ENCODE measurements at regions not wholly inside any gene's neighbourhood (a gene's known extent, or its start where the extent isn't known, plus 50 kb on each side); places are given as distances from the start of the nearest gene placed in this dataset.

GRCh38 chr3:11949351-11949750 lies 54.8 kb upstream of the SYN2 start:
- Histone ChIP-seq H3K4me3 (ENCODE audit: low read length) (no peak overlapping the region), H3K36me3 (ENCODE audit: control insufficient read depth, insufficient read depth, low read length) (no peaks in the 10 kb centered on the region), H3K4me1 (ENCODE audit: control insufficient read depth, insufficient read depth, low read length) (no peaks in the 10 kb centered on the region), H3K27ac (ENCODE audit: low read length) (no peak overlapping the region), H3K9me3 (ENCODE audit: control insufficient read depth, low read depth, low read length) (no peaks in the 10 kb centered on the region), H3K27me3 (ENCODE audit: control insufficient read depth, insufficient read depth, low read length) (peaks cover 2% of the 10 kb centered on the region)
- WGBS (ENCODE audit: insufficient coverage, low lambda C conversion rate), result no CpG with 5 or more reads among the region's 3 CpGs
- no peak for DNase-seq

- Histone ChIP-seq H3K27ac (ENCODE audit: low read length) (no peak overlapping the region), H3K4me1 (ENCODE audit: control insufficient read depth, insufficient read depth, low read length) (no peaks in the 10 kb centered on the region), H3K4me3 (ENCODE audit: low read length) (no peak overlapping the region), H3K36me3 (ENCODE audit: control insufficient read depth, insufficient read depth, low read length) (no peaks in the 10 kb centered on the region), H3K27me3 (ENCODE audit: control insufficient read depth, insufficient read depth, low read length) (peaks cover 2% of the 10 kb centered on the region), H3K9me3 (ENCODE audit: control insufficient read depth, low read depth, low read length) (no peaks in the 10 kb centered on the region)
- 0% methylated on average over 1 of the region's 2 CpGs for WGBS (ENCODE audit: insufficient coverage, low lambda C conversion rate)
- no peak for DNase-seq
These were observed 53.6 kb upstream of the SYN2 start for GRCh38 chr3:11950576-11950975.

- Histone ChIP-seq H3K27ac (ENCODE audit: low read length) (no peak overlapping the region), H3K27me3 (ENCODE audit: control insufficient read depth, insufficient read depth, low read length) (no peaks in the 10 kb centered on the region), H3K9me3 (ENCODE audit: control insufficient read depth, low read depth, low read length) (no peaks in the 10 kb centered on the region), H3K4me3 (ENCODE audit: low read length) (no peak overlapping the region), H3K36me3 (ENCODE audit: control insufficient read depth, insufficient read depth, low read length) (no peaks in the 10 kb centered on the region), H3K4me1 (ENCODE audit: control insufficient read depth, insufficient read depth, low read length) (no peaks in the 10 kb centered on the region)
- no peak for DNase-seq
- WGBS (ENCODE audit: insufficient coverage, low lambda C conversion rate), result no CpG with 5 or more reads among the region's 4 CpGs
These were observed 50.8 kb upstream of the SYN2 start for GRCh38 chr3:11953350-11953749.

DNA sequence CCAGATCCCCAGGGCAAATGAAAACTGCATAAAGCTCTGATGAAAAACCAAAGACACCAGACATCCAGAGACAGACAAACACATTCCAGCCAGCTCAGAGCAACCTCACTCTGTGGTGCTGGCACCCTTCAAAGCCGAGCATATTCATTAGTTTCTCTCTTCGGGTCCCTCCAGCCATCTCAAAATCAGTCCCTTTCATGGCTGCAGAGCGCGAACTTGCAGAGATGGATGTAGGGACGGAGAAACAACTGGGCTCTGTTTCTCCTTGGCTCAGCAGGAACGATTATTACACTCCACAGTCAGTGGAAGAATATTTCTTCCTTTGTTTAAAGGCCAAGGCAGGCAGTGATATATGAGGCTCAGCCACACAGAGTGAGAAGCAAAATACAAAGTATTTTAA lies 50.4 kb upstream of the SYN2 start:
- H3K4me3 ChIP-seq (ENCODE audit: low read length), result no peak overlapping the region
- H3K27me3 ChIP-seq (ENCODE audit: control insufficient read depth, insufficient read depth, low read length), result no peaks in the 10 kb centered on the region
- H3K27ac ChIP-seq (ENCODE audit: low read length), result no peak overlapping the region
- WGBS (ENCODE audit: insufficient coverage, low lambda C conversion rate), result 89% methylated on average over 3 of the region's 6 CpGs
- no peak for DNase-seq
- no peaks in the 10 kb centered on the region for H3K4me1 ChIP-seq (ENCODE audit: control insufficient read depth, insufficient read depth, low read length)
- H3K36me3 ChIP-seq (ENCODE audit: control insufficient read depth, insufficient read depth, low read length), result no peaks in the 10 kb centered on the region
- no peaks in the 10 kb centered on the region for H3K9me3 ChIP-seq (ENCODE audit: control insufficient read depth, low read depth, low read length)

DNA sequence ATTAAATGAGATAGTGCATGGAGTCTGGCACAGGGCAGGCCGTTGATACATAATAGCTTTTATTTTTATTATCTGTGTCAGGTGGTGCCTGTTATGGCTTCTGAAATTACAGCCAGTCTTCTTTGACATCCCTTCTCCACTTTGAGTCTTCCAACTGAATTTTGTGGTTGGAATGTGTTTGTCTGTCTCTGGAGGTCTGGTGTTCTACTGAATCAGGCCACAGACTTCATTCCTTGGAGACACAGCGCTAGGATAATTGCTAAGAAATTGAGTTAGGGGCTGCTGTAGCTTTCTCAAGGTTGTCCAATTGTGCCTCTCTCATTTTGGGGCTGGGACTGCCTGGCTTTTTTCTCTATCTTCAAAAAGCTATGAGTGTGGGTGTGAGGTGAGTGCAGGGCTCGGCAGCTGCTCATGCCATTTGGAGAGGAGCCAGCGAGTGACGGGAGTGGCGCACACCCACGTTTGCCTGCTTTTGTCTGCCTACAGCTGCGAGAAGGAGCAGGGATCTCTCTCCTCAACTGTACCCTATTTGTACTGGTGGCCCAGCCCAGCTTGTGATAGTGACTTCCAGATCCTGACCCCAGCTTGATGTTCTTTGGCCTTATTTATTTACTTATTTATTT lies 49.8 kb upstream of the SYN2 start:
- H3K9me3 ChIP-seq (ENCODE audit: control insufficient read depth, low read depth, low read length), result no peaks in the 10 kb centered on the region
- no peaks in the 10 kb centered on the region for H3K36me3 ChIP-seq (ENCODE audit: control insufficient read depth, insufficient read depth, low read length)
- H3K27me3 ChIP-seq (ENCODE audit: control insufficient read depth, insufficient read depth, low read length), result no peaks in the 10 kb centered on the region
- H3K4me3 ChIP-seq (ENCODE audit: low read length), result no peak overlapping the region
- H3K27ac ChIP-seq (ENCODE audit: low read length), result no peak overlapping the region
- no peaks in the 10 kb centered on the region for H3K4me1 ChIP-seq (ENCODE audit: control insufficient read depth, insufficient read depth, low read length)
- DNase-seq, result peak in 1 of 2 donors; percentile 3
- no CpG with 5 or more reads among the region's 8 CpGs for WGBS (ENCODE audit: insufficient coverage, low lambda C conversion rate)

Measured in large intestine (tissue), 3 donors.